Upper lobe of left lung (tissue), 4 donors: ENCODE measurements at regions not wholly inside any gene's neighbourhood (a gene's known extent, or its start where the extent isn't known, plus 50 kb on each side); places are given as distances from the start of the nearest gene placed in this dataset.

Experiments used
- EP300 ChIP-seq, 4 donors: sonication (generic); formaldehyde crosslinking; IDR thresholded peaks; one replicate each; pipeline ENCODE4 v1.5.1; 2017; ENCODE audit warnings: antibody characterized with exemption in 4 of 4, control low read depth in 2 of 4
- POLR2A ChIP-seq, 4 donors: fragments of 450-650 bp; IDR thresholded peaks; one replicate each; pipeline ENCODE4 v1.5.1; 2016 to 2017; ENCODE audit warnings: antibody characterized with exemption in 4 of 4, mild to moderate bottlenecking in 2 of 4
- POLR2AphosphoS5 ChIP-seq, 2 donors: sonication (generic); formaldehyde crosslinking; IDR thresholded peaks; one replicate each; pipeline ENCODE4 v1.5.1; 2017; ENCODE audit warnings: antibody characterized with exemption in 2 of 2
- TF ChIP-seq, protein P1 (sequence below), 6 experiments: fragments of 450-650 bp in 4 of 6; fragments of 200-600 bp in 2 of 6; sonication (generic) in 2 of 6; IDR thresholded peaks; one replicate each; pipeline ENCODE4 v1.5.1; 2016 to 2019; ENCODE audit warnings: antibody characterized with exemption in 6 of 6

DNA sequence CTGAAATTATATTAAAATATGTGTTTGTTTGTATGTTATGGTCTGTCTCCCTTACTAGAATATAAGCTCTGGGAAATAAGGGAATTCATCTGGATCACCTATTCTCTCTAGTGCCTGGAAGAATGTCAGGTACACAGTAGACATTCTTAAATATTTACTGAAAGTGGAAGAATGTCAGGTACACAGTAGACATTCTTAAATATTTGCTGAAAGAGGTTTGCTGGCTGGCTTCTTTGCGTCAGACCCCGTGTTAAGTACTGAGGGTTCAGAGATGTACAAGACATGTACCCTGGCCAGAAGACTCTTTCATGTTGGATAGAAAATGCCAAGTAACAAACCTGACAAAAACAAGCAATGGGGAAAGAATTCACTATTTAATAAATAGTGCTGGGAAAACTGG, 199.1 kb downstream of the INSC start:
- TF ChIP-seq POLR2AphosphoS5 (IDR thresholded peaks at IDR 0.05) (no peak), EP300 (IDR thresholded peaks at IDR 0.05) (no peak), POLR2A (IDR thresholded peaks at IDR 0.05) (no peak)
- TF ChIP-seq, protein P1, sequence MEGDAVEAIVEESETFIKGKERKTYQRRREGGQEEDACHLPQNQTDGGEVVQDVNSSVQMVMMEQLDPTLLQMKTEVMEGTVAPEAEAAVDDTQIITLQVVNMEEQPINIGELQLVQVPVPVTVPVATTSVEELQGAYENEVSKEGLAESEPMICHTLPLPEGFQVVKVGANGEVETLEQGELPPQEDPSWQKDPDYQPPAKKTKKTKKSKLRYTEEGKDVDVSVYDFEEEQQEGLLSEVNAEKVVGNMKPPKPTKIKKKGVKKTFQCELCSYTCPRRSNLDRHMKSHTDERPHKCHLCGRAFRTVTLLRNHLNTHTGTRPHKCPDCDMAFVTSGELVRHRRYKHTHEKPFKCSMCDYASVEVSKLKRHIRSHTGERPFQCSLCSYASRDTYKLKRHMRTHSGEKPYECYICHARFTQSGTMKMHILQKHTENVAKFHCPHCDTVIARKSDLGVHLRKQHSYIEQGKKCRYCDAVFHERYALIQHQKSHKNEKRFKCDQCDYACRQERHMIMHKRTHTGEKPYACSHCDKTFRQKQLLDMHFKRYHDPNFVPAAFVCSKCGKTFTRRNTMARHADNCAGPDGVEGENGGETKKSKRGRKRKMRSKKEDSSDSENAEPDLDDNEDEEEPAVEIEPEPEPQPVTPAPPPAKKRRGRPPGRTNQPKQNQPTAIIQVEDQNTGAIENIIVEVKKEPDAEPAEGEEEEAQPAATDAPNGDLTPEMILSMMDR (IDR thresholded peaks at IDR 0.05): no peak
